SK-N-SH treated with all-trans-retinoic acid at 6 μM for 48 hours (cell line): ENCODE measurements at regions not wholly inside any gene's neighbourhood (a gene's known extent, or its start where the extent isn't known, plus 50 kb on each side); places are given as distances from the start of the nearest gene placed in this dataset.

ENCODE experiments used
- ATAC-seq: fragments of 200-7000 bp; cut with Tn5 transposase; 3 replicates; pipeline ENCODE4 v1.9.1; 2020; ENCODE audit warnings: mild to moderate bottlenecking, moderate library complexity
- ARNTL ChIP-seq: fragments of 450-650 bp; formaldehyde crosslinking; IDR thresholded peaks from 2 replicates; pipeline ENCODE4 v1.5.0; 2020; ENCODE audit warnings: low read depth, mild to moderate bottlenecking, moderate library complexity, borderline replicate concordance
- CREB5 ChIP-seq: fragments of 250-450 bp; sonication (Bioruptor Pico); IDR thresholded peaks from 2 replicates; pipeline ENCODE4 v1.5.1; 2020; ENCODE audit warnings: low read depth, mild to moderate bottlenecking, moderate library complexity
- CSDC2 ChIP-seq: fragments of 250-450 bp; sonication (Bioruptor Pico); IDR thresholded peaks from 2 replicates; pipeline ENCODE4 v1.5.0; 2020; ENCODE audit warnings: mild to moderate bottlenecking, moderate library complexity
- GLIS3 ChIP-seq: fragments of 250-450 bp; sonication (Bioruptor Pico); IDR thresholded peaks from 2 replicates; pipeline ENCODE4 v1.5.0; 2020; ENCODE audit warnings: mild to moderate bottlenecking, moderate library complexity
- ISL1 ChIP-seq: fragments of 250-450 bp; sonication (Bioruptor Pico); IDR thresholded peaks from 2 replicates; pipeline ENCODE4 v2.1.2; 2022; ENCODE audit warnings: mild to moderate bottlenecking, moderate library complexity
- PATZ1 ChIP-seq: fragments of 250-450 bp; sonication (Bioruptor Pico); IDR thresholded peaks from 2 replicates; pipeline ENCODE4 v1.8.0; 2020; ENCODE audit warnings: mild to moderate bottlenecking, moderate library complexity, borderline replicate concordance
- POU6F1 ChIP-seq: fragments of 250-450 bp; sonication (Bioruptor Pico); IDR thresholded peaks from 2 replicates; pipeline ENCODE4 v1.8.0; 2021; ENCODE audit warnings: low read depth, mild to moderate bottlenecking, moderate library complexity, borderline replicate concordance
- PPARA ChIP-seq: fragments of 250-450 bp; sonication (Bioruptor Pico); IDR thresholded peaks from 2 replicates; pipeline ENCODE4 v1.5.0; 2020; ENCODE audit warnings: mild to moderate bottlenecking, borderline replicate concordance
- RARB ChIP-seq: fragments of 250-450 bp; sonication (Bioruptor Pico); IDR thresholded peaks from 2 replicates; pipeline ENCODE4 v1.8.0; 2021; ENCODE audit warnings: mild to moderate bottlenecking, moderate library complexity
- SNAI2 ChIP-seq: fragments of 250-450 bp; sonication (Bioruptor Pico); IDR thresholded peaks from 2 replicates; pipeline ENCODE4 v1.5.0; 2020; ENCODE audit warnings: mild to moderate bottlenecking, moderate library complexity
- TCF4 ChIP-seq: fragments of 250-450 bp; sonication (Bioruptor Pico); IDR thresholded peaks from 2 replicates; pipeline ENCODE4 v1.8.0; 2021; ENCODE audit warnings: mild to moderate bottlenecking, moderate library complexity, borderline replicate concordance
- TOX ChIP-seq: fragments of 250-450 bp; sonication (Bioruptor Pico); IDR thresholded peaks from 2 replicates; pipeline ENCODE4 v1.8.0; 2021; ENCODE audit warnings: mild to moderate bottlenecking, moderate library complexity, borderline replicate concordance
- TSHZ2 ChIP-seq: fragments of 250-450 bp; sonication (Bioruptor Pico); IDR thresholded peaks from 2 replicates; pipeline ENCODE4 v1.5.0; 2020; ENCODE audit warnings: mild to moderate bottlenecking, moderate library complexity
- ZC3H10 ChIP-seq: fragments of 250-450 bp; sonication (Bioruptor Pico); IDR thresholded peaks from 2 replicates; pipeline ENCODE4 v1.5.1; 2021; ENCODE audit warnings: mild to moderate bottlenecking, moderate library complexity
- ZFP3 ChIP-seq: fragments of 250-450 bp; sonication (Bioruptor Pico); IDR thresholded peaks from 2 replicates; pipeline ENCODE4 v1.5.0; 2020; ENCODE audit warnings: mild to moderate bottlenecking, moderate library complexity
- ZFP30 ChIP-seq: fragments of 450-650 bp; formaldehyde crosslinking; IDR thresholded peaks from 2 replicates; pipeline ENCODE4 v1.5.0; 2022; ENCODE audit warnings: mild to moderate bottlenecking, moderate library complexity
- ZNF565 ChIP-seq: fragments of 450-650 bp; formaldehyde crosslinking; conservative IDR thresholded peaks from 2 replicates; pipeline ENCODE4 v1.5.0; 2020; ENCODE audit warnings: low read depth, mild to moderate bottlenecking, moderate library complexity
- ZNF70 ChIP-seq: fragments of 450-650 bp; formaldehyde crosslinking; IDR thresholded peaks from 2 replicates; pipeline ENCODE4 v1.5.0; 2020; ENCODE audit warnings: mild to moderate bottlenecking, moderate library complexity
- ZNF8 ChIP-seq: fragments of 450-650 bp; formaldehyde crosslinking; IDR thresholded peaks from 2 replicates; pipeline ENCODE4 v1.5.0; 2020; ENCODE audit warnings: mild to moderate bottlenecking, moderate library complexity

- no peak for TF ChIP-seq ZFP30 (CRISPR knock-in tag)
- no peak for TF ChIP-seq ZNF8
- TF ChIP-seq CREB5, result no peak
- TF ChIP-seq POU6F1, result no peak
- no peak for TF ChIP-seq ZFP3
- TF ChIP-seq TOX (CRISPR knock-in tag), result no peak
- TF ChIP-seq CSDC2 (CRISPR knock-in tag), result no peak
These were observed 224.8 kb upstream of the MAP3K7 start (continued) for GRCh38 chr6:90811596-90812226.

- ATAC-seq, result no peak
- TF ChIP-seq ZNF8 (no peak), ARNTL (no peak), ZC3H10 (CRISPR knock-in tag) (no peak), GLIS3 (no peak), ZNF70 (CRISPR knock-in tag) (no peak), TSHZ2 (CRISPR knock-in tag) (no peak), ZFP3 (no peak), ISL1 (CRISPR knock-in tag) (no peak), RARB (CRISPR knock-in tag) (no peak), PATZ1 (CRISPR knock-in tag) (no peak), TCF4 (CRISPR knock-in tag) (no peak), PPARA (CRISPR knock-in tag) (no peak), ZNF565 (CRISPR knock-in tag) (no peak), SNAI2 (CRISPR knock-in tag) (no peak), TOX (CRISPR knock-in tag) (no peak), POU6F1 (no peak)
These were observed 222.2 kb upstream of the MAP3K7 start for GRCh38 chr6:90809035-90809434.

GRCh38 chr6:90807791-90808701 is 221.2 kb upstream of the MAP3K7 start:
- TF ChIP-seq ZNF70 (CRISPR knock-in tag), result no peak
- no peak for ATAC-seq
